Motor neuron (in vitro differentiated cells): ENCODE measurements at regions not wholly inside any gene's neighbourhood (a gene's known extent, or its start where the extent isn't known, plus 50 kb on each side); places are given as distances from the start of the nearest gene placed in this dataset.
A peak's percentile ranks its signal among the peaks of the same experiment; 100 is the strongest.
"Not testable (repeated sequence)": the region's sequence is repeated elsewhere in the genome, so short reads cannot be mapped to it uniquely, and the experiment has no call there.

Source experiments
- ATAC-seq, 8 experiments: fragments of 200-7000 bp; cut with Tn5 transposase; replicated peaks in 6 of 8; 2 replicates each; pipeline ENCODE4 v1.8.0; 2021; ENCODE audit warnings: mild to moderate bottlenecking in 8 of 8, moderate library complexity in 8 of 8
- H3K27ac ChIP-seq, 2 donors: fragments of 250-450 bp; sonication (Bioruptor Pico); 2 replicates each; pipeline ENCODE4 v1.9.0; 2021; ENCODE audit warnings: antibody characterized with exemption in 2 of 2, mild to moderate bottlenecking in 2 of 2, moderate library complexity in 1 of 2
- H3K4me1 ChIP-seq, 2 donors: fragments of 250-450 bp; sonication (Bioruptor Pico); replicated peaks in 1 of 2; 2 replicates each; pipeline ENCODE4 v1.6.1; 2021; ENCODE audit warnings: antibody characterized with exemption in 2 of 2, mild to moderate bottlenecking in 2 of 2, moderate library complexity in 1 of 2
- H3K4me3 ChIP-seq, 5 donors: fragments of 250-450 bp; sonication (Bioruptor Pico); 2 replicates each; pipeline ENCODE4 v1.9.0; 2021; ENCODE audit warnings: antibody characterized with exemption in 5 of 5, mild to moderate bottlenecking in 5 of 5, moderate library complexity in 4 of 5
- WGBS, 10 experiments: fragments of 450-650 bp; shearing (Covaris generic); methylation state at CpG; one replicate each; pipeline ENCODE4 v1.0.0; 2022; 5-methylcytosine and 5-hydroxymethylcytosine counted together
- in situ Hi-C, 9 experiments: fragments of 400-800 bp; cut with MboI; loops; one replicate each; pipeline ENCODE4 v1.15.0; 2021; ENCODE audit warnings: low sequenced_read_pairs in 9 of 9, low pct_unique_long_range_greater_than_20kb in 2 of 9; ENCODE audit not compliant: unreplicated experiment in 9 of 9

- Histone ChIP-seq H3K27ac (no peak overlapping the region), H3K4me3 (no peak overlapping the region), H3K4me1 (no peaks in the 10 kb centered on the region)
- WGBS, 10 experiments: 57 to 73% methylated on average over 1 to 2 of the region's 3 CpGs; no CpG with 5 or more reads in 8 of the 10 experiments
- ATAC-seq: peak in 2 of 8 experiments; percentile 32 to 42
- in situ Hi-C loops: no loop called here
These were observed 96.8 kb upstream of the RPRM start for GRCh38 chr2:153575171-153575853.

GRCh38 chr2:153584244-153584643, 105.7 kb upstream of the RPRM start:
- 0 to 59% (median 40%) methylated on average over 1 to 2 of the region's 2 CpGs; no CpG with 5 or more reads in 5 of the 10 experiments for WGBS, 10 experiments
- no peak for ATAC-seq
- Histone ChIP-seq H3K4me1 (no peaks in the 10 kb centered on the region), H3K4me3 (no peak overlapping the region), H3K27ac (no peak overlapping the region)
- in situ Hi-C loops: no loop called here

DNA sequence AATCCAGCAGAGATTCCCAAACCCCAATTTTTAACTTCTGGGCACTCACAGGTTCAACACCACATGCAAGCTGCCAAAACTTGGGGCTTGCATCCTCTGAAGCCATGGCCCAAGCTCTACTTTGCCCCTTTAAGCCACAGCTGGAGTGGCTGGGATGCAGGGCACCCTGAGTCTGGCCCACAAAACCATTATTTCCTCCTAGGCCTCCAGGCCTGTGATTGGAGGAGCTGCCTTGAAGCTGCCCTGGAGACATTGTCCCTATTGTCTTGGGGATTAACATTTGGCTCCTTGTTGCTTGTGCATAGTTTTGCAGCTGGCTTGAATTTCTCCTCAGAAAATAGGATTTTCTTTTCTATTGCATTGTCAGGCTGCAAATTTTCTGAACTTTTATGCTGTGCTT, 109.8 kb upstream of the RPRM start:
- in situ Hi-C loops: no loop called here
- no peak overlapping the region for H3K4me3 ChIP-seq
- no peaks in the 10 kb centered on the region for H3K4me1 ChIP-seq
- no peak overlapping the region for H3K27ac ChIP-seq
- no peak for ATAC-seq

- Histone ChIP-seq H3K4me1 (no peaks in the 10 kb centered on the region), H3K4me3 (no peak overlapping the region), H3K27ac (no peak overlapping the region)
- in situ Hi-C loops: no loop called here
- ATAC-seq: no peak
- WGBS, 10 experiments: 11 to 100% (median 85%) methylated on average over 1 to 3 of the region's 3 CpGs; no CpG with 5 or more reads in 2 of the 10 experiments
These were observed 111.0 kb upstream of the RPRM start for GRCh38 chr2:153589586-153589985.

GRCh38 chr2:153593086-153593485, 114.5 kb upstream of the RPRM start:
- WGBS, 10 experiments: 14 to 100% (median 100%) methylated on average over 1 to 4 of the region's 6 CpGs; no CpG with 5 or more reads in 5 of the 10 experiments
- ATAC-seq, H3K4me1 ChIP-seq, in situ Hi-C loops, H3K27ac ChIP-seq, H3K4me3 ChIP-seq: not testable (repeated sequence)

DNA sequence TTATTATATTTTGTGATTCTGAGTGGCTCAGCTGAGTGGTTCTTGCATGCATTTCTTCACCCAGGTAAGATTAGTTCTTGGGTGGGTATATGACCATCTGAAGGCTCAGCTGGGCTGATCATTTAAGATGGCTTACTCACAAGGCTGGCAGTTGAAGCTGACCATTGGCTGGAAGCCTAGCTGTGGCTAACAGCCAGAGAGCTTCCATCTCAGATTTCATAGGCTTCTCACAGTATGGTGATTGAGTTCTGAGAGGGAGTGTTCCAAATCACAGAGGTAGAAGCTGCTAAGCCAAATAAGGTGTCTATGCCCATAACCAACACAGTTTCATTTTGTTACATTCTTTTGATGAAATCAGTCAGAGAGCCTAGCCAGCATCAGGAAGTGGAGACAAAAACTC, 117.4 kb upstream of the RPRM start:
- Histone ChIP-seq H3K4me3 (no peak overlapping the region), H3K4me1 (no peaks in the 10 kb centered on the region), H3K27ac (no peak overlapping the region)
- in situ Hi-C loops: no loop called here
- peak in 3 of 8 experiments; percentile 76 to 94 (median 91) for ATAC-seq

DNA sequence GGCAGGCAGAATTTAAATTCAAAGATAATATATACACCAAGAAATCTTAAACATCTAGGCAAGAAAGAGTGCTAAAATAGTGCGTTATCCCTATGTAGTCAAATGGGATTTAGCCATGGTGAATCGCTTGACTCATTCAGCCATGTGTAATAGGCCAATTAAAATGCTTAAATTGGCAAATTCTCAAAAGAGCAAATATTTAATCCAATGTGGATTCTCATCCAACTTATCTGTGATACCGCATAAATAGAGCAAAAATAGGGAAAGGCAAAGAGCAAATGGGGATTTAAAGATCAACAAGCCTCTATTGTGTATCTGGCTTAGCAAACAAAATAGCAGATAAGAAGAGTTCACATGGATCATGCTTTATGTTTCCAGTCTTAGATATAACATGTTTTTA, 123.2 kb upstream of the RPRM start:
- no peaks in the 10 kb centered on the region for H3K4me1 ChIP-seq
- 18 to 100% (median 97%) methylated on average over 2 to 3 of the region's 3 CpGs; no CpG with 5 or more reads in 1 of the 10 experiments for WGBS, 10 experiments
- in situ Hi-C loops: no loop called here
- H3K27ac ChIP-seq: no peak overlapping the region
- ATAC-seq: no peak
- no peak overlapping the region for H3K4me3 ChIP-seq

GRCh38 chr2:153604133-153604532, 125.6 kb upstream of the RPRM start:
- H3K27ac ChIP-seq: no peak overlapping the region
- in situ Hi-C loops: no loop called here
- 0 to 100% (median 13%) methylated on average over 1 of the region's 1 CpG; no CpG with 5 or more reads in 5 of the 10 experiments for WGBS, 10 experiments
- H3K4me3 ChIP-seq: no peak overlapping the region
- peak in 3 of 8 experiments; percentile 23 to 80 (median 73) for ATAC-seq
- no peaks in the 10 kb centered on the region for H3K4me1 ChIP-seq

GRCh38 chr2:153606623-153607022, 128.1 kb upstream of the RPRM start:
- ATAC-seq: no peak
- 13 to 100% (median 81%) methylated on average over 1 to 3 of the region's 3 CpGs; no CpG with 5 or more reads in 1 of the 10 experiments for WGBS, 10 experiments
- no peaks in the 10 kb centered on the region for H3K4me1 ChIP-seq
- in situ Hi-C loops: no loop called here
- no peak overlapping the region for H3K27ac ChIP-seq
- H3K4me3 ChIP-seq: no peak overlapping the region

DNA sequence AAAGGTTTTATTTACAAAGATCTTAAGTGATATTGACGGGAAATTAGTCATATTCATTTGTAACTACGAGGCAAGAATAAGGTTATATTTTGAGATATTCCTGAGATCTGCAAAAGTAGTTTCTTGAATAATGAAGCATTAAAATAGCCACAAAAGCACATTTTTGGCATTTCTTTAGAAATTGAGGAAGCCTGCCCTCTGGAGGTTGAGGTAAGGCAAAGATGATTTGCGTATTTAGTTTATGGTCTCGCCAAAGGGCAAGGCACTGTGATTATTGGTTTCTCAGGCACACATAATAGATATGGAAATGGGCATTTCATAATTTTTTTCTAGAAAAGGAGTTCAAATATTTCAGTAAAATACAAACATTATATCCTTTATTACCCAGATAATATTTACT, 143.7 kb upstream of the RPRM start:
- in situ Hi-C loops: no loop called here
- 11 to 86% (median 64%) methylated on average over 2 to 4 of the region's 4 CpGs; no CpG with 5 or more reads in 2 of the 10 experiments for whole genome bisulfite sequencing, 10 experiments
- Histone ChIP-seq H3K27ac (no peak overlapping the region), H3K4me1 (no peaks in the 10 kb centered on the region), H3K4me3 (no peak overlapping the region)
- no peak for ATAC-seq

DNA sequence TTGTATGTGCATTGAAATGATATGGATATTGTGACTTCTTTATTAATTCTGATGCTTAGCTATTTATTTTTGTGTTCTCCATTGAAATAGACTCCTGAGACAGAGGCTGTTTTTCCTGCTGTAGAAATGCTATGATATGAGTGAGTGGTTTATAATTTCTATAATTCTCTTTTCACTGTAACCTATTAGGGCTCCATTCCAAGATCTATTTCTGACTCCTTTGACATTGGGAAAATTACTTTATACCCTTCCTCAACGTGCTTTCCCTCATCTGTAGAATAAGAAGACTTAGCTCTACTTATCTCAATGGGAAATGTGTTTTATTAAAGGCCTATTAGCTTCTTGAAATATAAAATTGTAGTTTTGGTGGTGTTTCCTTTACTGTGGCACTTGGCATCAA, 144.5 kb upstream of the RPRM start:
- in situ Hi-C loops: no loop called here
- WGBS, 10 experiments: 0 to 42% (median 14%) methylated on average over 1 of the region's 1 CpG; no CpG with 5 or more reads in 3 of the 10 experiments
- ATAC-seq: no peak
- H3K27ac ChIP-seq: no peak overlapping the region
- H3K4me1 ChIP-seq: no peaks in the 10 kb centered on the region
- no peak overlapping the region for H3K4me3 ChIP-seq

DNA sequence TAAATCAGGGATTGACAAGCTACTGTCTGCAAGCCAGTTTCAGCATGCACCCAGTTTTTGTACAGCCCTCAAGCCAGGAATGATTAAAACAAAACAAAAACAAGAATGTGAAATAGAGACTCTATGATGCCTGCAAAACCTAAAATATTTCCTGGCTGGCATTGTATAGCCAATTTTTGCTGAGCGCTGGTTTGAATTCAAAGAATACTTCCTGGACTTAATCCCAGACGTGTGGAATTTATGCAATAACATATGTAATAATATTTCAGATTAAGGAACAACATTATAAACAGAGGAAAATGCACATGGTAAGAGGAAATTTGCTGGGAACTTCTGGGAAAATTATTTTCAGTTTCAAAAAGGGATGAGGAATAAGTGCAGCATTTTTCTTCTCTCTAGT, 148.1 kb upstream of the RPRM start:
- Histone ChIP-seq H3K4me1 (no peaks in the 10 kb centered on the region), H3K27ac (no peak overlapping the region), H3K4me3 (no peak overlapping the region)
- in situ Hi-C loops: no loop called here
- no peak for ATAC-seq
- 0 to 100% (median 46%) methylated on average over 1 to 2 of the region's 2 CpGs; no CpG with 5 or more reads in 4 of the 10 experiments for WGBS, 10 experiments

GRCh38 chr2:153635494-153635893, 156.9 kb upstream of the RPRM start:
- peak in 3 of 8 experiments; percentile 68 to 93 (median 77) for ATAC-seq
- Histone ChIP-seq H3K4me1 (no peaks in the 10 kb centered on the region), H3K4me3 (no peak overlapping the region), H3K27ac (no peak overlapping the region)
- 27 to 100% (median 89%) methylated on average over 2 of the region's 2 CpGs; no CpG with 5 or more reads in 5 of the 10 experiments for WGBS, 10 experiments
- in situ Hi-C loops: no loop called here

DNA sequence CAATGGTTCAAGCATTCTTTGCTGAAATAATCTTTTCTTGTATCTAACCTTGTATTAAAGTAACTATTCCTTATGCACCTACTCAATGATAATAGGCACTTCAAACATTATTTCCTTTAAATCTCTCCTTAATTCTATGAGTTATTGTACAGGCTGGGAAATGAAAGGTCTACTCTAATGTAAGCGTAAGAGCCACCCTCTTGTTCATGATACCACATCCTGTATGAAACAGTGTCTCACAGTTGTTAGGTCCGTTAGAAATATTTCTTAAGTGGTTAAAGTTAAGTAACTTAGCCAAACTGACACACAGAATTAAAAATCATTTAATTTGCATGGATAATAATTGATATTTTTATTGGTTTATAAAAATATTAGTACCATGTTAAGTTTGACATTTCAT, 162.5 kb upstream of the RPRM start:
- Histone ChIP-seq H3K4me3 (no peak overlapping the region), H3K27ac (no peak overlapping the region), H3K4me1 (no peaks in the 10 kb centered on the region)
- in situ Hi-C loops: no loop called here
- no peak for ATAC-seq
- WGBS, 10 experiments: 0 to 100% (median 87%) methylated on average over 1 to 2 of the region's 2 CpGs; no CpG with 5 or more reads in 2 of the 10 experiments
